ENCODE measurements at regions not wholly inside any gene's neighbourhood (a gene's known extent, or its start where the extent isn't known, plus 50 kb on each side); places are given as distances from the start of the nearest gene placed in this dataset.
"Not testable (repeated sequence)": the region's sequence is repeated elsewhere in the genome, so short reads cannot be mapped to it uniquely, and the experiment has no call there.

DNA sequence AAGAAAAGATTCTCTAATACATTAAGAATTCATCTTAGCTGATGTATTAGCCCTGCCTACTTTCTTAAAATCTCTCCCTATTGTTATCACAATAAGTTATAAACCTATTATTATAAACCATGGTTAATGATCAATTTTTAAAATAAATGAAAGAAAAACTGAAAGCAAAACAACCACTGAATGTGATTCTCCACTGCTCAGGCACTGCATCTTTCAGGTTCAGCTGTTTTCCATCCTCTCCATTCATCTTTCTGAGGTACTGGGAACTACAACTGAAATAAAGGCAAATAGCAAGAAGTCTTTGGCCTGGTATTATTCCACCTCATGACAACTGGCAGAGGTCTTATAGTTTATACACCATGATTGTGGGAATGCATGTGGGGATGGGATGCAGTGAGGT, 798.9 kb upstream of the AADAT start:
- DNase-seq (ENCODE audit: insufficient read length, low spot score, missing footprints): no peak

DNA sequence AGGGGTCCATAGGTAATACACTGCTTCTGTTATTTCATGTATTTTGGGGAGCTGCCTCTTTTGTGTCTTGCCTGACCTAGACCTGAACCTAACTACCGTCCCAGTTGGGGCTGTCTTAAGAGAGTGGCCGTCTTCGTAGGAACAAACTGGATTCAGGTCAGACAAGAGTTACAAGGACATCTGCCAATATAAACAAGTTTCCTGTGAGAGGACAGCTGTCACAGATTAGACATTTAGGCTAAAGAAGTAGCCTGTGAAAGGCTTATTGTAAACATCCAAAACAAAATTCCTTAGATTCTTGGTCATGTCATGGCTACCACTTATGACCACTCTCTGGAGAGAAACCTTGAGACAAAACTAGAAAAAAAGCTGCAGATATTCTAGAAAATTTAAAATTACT, 797.6 kb upstream of the AADAT start:
- Histone ChIP-seq H3K4me3 (ENCODE audit: insufficient read depth, low read length) (no peak overlapping the region), H3K27ac (ENCODE audit: low read depth, low read length) (no peak overlapping the region), H4K20me1 (ENCODE audit: insufficient read depth, low read length) (no peaks in the 10 kb centered on the region), H2AFZ (ENCODE audit: low read length) (no peak overlapping the region), H3K9me3 (ENCODE audit: low read depth, low read length) (peaks cover 2% of the 10 kb centered on the region), H3K27me3 (ENCODE audit: insufficient read depth, low read length) (no peaks in the 10 kb centered on the region), H3K4me2 (ENCODE audit: insufficient read depth, low read length) (no peak overlapping the region), H3K79me2 (ENCODE audit: insufficient read depth, low read length) (no peaks in the 10 kb centered on the region), H3K36me3 (ENCODE audit: insufficient read depth, low read length) (no peaks in the 10 kb centered on the region), H3K4me1 (ENCODE audit: insufficient read depth, low read length) (no peaks in the 10 kb centered on the region)
- DNase-seq (ENCODE audit: insufficient read length, low spot score, missing footprints): no peak
- TF ChIP-seq, protein P1, sequence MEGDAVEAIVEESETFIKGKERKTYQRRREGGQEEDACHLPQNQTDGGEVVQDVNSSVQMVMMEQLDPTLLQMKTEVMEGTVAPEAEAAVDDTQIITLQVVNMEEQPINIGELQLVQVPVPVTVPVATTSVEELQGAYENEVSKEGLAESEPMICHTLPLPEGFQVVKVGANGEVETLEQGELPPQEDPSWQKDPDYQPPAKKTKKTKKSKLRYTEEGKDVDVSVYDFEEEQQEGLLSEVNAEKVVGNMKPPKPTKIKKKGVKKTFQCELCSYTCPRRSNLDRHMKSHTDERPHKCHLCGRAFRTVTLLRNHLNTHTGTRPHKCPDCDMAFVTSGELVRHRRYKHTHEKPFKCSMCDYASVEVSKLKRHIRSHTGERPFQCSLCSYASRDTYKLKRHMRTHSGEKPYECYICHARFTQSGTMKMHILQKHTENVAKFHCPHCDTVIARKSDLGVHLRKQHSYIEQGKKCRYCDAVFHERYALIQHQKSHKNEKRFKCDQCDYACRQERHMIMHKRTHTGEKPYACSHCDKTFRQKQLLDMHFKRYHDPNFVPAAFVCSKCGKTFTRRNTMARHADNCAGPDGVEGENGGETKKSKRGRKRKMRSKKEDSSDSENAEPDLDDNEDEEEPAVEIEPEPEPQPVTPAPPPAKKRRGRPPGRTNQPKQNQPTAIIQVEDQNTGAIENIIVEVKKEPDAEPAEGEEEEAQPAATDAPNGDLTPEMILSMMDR (IDR thresholded peaks at IDR 0.05; ENCODE audit: extremely low read depth, low read depth, low read length): no peak

More for the DNA sequence above, 798.9 kb upstream of the AADAT start:
- no peaks in the 10 kb centered on the region for H3K79me2 ChIP-seq (ENCODE audit: insufficient read depth, low read length)
- no peak overlapping the region for H3K27ac ChIP-seq (ENCODE audit: low read depth, low read length)
- peaks cover 2% of the 10 kb centered on the region for H3K9me3 ChIP-seq (ENCODE audit: low read depth, low read length)
- H3K4me1 ChIP-seq (ENCODE audit: insufficient read depth, low read length): no peaks in the 10 kb centered on the region
- no peak overlapping the region for H3K4me3 ChIP-seq (ENCODE audit: insufficient read depth, low read length)
- H3K36me3 ChIP-seq (ENCODE audit: insufficient read depth, low read length): no peaks in the 10 kb centered on the region
- H3K4me2 ChIP-seq (ENCODE audit: insufficient read depth, low read length): no peak overlapping the region
- H4K20me1 ChIP-seq (ENCODE audit: insufficient read depth, low read length): no peaks in the 10 kb centered on the region
- TF ChIP-seq, protein P1 (IDR thresholded peaks at IDR 0.05; ENCODE audit: extremely low read depth, low read depth, low read length): no peak
- no peaks in the 10 kb centered on the region for H3K27me3 ChIP-seq (ENCODE audit: insufficient read depth, low read length)
- no peak overlapping the region for H2AFZ ChIP-seq (ENCODE audit: low read length)

DNA sequence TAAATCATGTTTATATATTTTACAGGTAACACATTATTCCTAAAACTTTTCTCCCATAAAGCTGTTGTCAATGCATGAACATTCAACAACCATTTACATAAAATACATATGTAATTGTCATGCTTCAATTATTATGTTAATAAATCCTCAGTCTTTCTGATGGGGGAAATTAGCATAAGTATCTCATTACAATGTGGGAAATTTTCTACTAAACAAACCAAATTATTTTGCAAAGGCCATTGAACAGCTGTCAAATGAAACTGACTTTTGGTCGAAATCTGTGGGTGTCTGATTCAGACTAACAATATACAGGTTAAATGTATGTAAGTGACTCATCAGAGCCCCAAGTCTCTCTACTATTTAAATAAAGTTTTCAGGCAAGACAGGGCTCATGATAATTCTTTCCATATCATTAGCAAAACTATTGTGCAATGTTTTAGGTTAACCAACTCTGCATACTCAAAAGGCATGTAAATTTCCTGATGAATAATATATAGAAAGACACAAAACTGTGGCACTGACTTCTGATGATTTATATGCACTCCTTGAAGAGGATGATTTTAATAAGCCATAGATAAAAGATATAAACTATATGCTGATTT, 795.3 kb upstream of the AADAT start:
- TF ChIP-seq, protein P1 (IDR thresholded peaks at IDR 0.05; ENCODE audit: extremely low read depth, low read depth, low read length): no peak
- no peak overlapping the region for H3K4me3 ChIP-seq (ENCODE audit: insufficient read depth, low read length)
- no peak for DNase-seq (ENCODE audit: insufficient read length, low spot score, missing footprints)
- H3K9me3 ChIP-seq (ENCODE audit: low read depth, low read length): no peaks in the 10 kb centered on the region
- H3K27me3 ChIP-seq (ENCODE audit: insufficient read depth, low read length): no peaks in the 10 kb centered on the region
- no peaks in the 10 kb centered on the region for H3K79me2 ChIP-seq (ENCODE audit: insufficient read depth, low read length)
- no peaks in the 10 kb centered on the region for H3K4me1 ChIP-seq (ENCODE audit: insufficient read depth, low read length)
- H2AFZ ChIP-seq (ENCODE audit: low read length): no peak overlapping the region
- no peaks in the 10 kb centered on the region for H4K20me1 ChIP-seq (ENCODE audit: insufficient read depth, low read length)
- H3K27ac ChIP-seq (ENCODE audit: low read depth, low read length): no peak overlapping the region
- H3K36me3 ChIP-seq (ENCODE audit: insufficient read depth, low read length): no peaks in the 10 kb centered on the region
- H3K4me2 ChIP-seq (ENCODE audit: insufficient read depth, low read length): no peak overlapping the region

DNA sequence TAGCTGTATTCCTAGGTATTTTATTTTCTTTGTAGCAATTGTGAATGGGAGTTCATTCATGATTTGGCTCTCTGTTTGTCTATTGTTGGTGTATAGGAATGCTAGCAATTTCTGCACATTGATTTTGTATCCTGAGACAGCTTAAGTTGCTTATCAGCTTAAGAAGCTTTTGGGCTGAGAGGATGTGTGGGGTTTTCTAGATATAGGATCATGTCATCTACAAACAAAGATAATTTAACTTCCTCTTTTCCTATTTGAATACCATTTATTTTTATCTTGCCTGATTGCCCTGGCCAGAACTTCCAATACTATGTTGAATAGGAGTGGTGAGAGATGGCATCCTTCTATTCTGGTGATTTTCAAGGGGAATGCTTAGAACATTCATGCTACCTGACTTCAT, 791.9 kb upstream of the AADAT start:
- not testable (repeated sequence) for H3K4me2 ChIP-seq (ENCODE audit: insufficient read depth, low read length); DNase-seq (ENCODE audit: insufficient read length, low spot score, missing footprints); H3K4me3 ChIP-seq (ENCODE audit: insufficient read depth, low read length)

More for the DNA sequence above, 791.9 kb upstream of the AADAT start:
- not testable (repeated sequence) for H3K9me3 ChIP-seq (ENCODE audit: low read depth, low read length); H3K36me3 ChIP-seq (ENCODE audit: insufficient read depth, low read length); H3K27ac ChIP-seq (ENCODE audit: low read depth, low read length); H2AFZ ChIP-seq (ENCODE audit: low read length); H3K27me3 ChIP-seq (ENCODE audit: insufficient read depth, low read length); H3K4me1 ChIP-seq (ENCODE audit: insufficient read depth, low read length); H4K20me1 ChIP-seq (ENCODE audit: insufficient read depth, low read length); H3K79me2 ChIP-seq (ENCODE audit: insufficient read depth, low read length)

Data from osteoblast (primary cell).